GM21576 (cell line): ENCODE measurements at regions not wholly inside any gene's neighbourhood (a gene's known extent, or its start where the extent isn't known, plus 50 kb on each side); places are given as distances from the start of the nearest gene placed in this dataset.

Experiments
- ATAC-seq: cut with Tn5 transposase; IDR thresholded peaks from one replicate; pipeline ENCODE4 v1.9.1; 2021; ENCODE audit warnings: mild to moderate bottlenecking, moderate library complexity; ENCODE audit not compliant: unreplicated experiment

DNA sequence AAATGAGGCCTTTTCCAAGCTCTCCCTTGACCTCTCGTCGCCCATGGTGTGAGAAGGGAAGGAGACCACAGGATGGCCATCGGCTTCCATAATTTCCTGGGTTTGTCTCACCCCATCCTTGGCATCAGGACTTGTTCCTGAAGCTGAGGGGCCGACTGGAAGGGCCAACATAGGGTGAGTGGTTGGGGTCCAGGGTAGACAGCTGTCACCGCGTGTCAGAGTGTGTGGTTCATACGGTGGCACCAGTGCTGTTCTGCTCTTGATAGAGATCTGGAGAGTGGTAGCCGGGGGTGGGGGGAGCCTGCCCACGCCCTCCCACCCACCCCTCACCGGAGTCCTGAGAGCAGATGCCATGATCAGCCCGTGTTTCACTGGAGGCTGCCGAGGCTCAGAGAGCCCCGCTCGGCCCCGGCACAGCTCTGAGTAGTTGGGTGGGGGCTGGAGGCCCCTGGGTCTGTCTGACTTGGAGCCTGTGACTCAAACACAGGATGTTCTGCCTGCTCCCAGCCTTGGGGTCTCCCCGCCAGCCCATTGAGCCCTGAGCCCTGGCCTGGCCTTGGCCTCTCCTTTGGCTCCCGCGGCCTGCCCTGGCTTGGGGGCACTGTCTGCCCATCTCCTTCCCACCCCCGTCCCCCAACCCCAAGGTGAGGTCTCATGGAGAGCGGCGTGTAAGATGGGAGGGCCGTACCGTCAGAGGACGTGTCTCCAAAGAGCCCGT lies 53.1 kb upstream of the IER5L start:
- no peak for ATAC-seq

- no peak for ATAC-seq
Observed at GRCh38 chr9:129230302-129230701, 52.2 kb upstream of the IER5L start.
